ENCODE measurements at regions not wholly inside any gene's neighbourhood (a gene's known extent, or its start where the extent isn't known, plus 50 kb on each side); places are given as distances from the start of the nearest gene placed in this dataset.

GRCh38 chr12:127230843-127231260 lies 1036.1 kb upstream of the TMEM132C start:
- Mint-ChIP-seq H3K27ac (ENCODE audit: unreplicated experiment) (no peak overlapping the region), H3K36me3 (ENCODE audit: insufficient read depth, unreplicated experiment) (no peaks in the 10 kb centered on the region), H3K27me3 (ENCODE audit: unreplicated experiment) (no peaks in the 10 kb centered on the region), H3K4me3 (ENCODE audit: low read depth, unreplicated experiment) (no peak overlapping the region), H3K9me3 (ENCODE audit: low read depth, unreplicated experiment) (peaks cover 2% of the 10 kb centered on the region), H3K4me1 (ENCODE audit: low read depth, unreplicated experiment) (no peaks in the 10 kb centered on the region)
- intact Hi-C loops (cut with micrococcal nuclease; ENCODE audit: unreplicated experiment) = no loop called here
- BruUV-seq (replicated peaks) = no TSS peak
- TF ChIP-seq CTCF (IDR thresholded peaks at IDR 0.05; ENCODE audit: unreplicated experiment) = no peak
- CTCF ChIA-PET = no interaction called here
- no peak for DNase-seq

- no peak overlapping the region for H3K4me3 Mint-ChIP-seq (ENCODE audit: low read depth, unreplicated experiment)
- intact Hi-C loops (cut with micrococcal nuclease; ENCODE audit: unreplicated experiment) = no loop called here
- DNase-seq = no peak
- TF ChIP-seq CTCF (IDR thresholded peaks at IDR 0.05; ENCODE audit: unreplicated experiment) = no peak
- peaks cover 2% of the 10 kb centered on the region for H3K9me3 Mint-ChIP-seq (ENCODE audit: low read depth, unreplicated experiment)
- H3K27ac Mint-ChIP-seq (ENCODE audit: unreplicated experiment) = no peak overlapping the region
- no peaks in the 10 kb centered on the region for H3K36me3 Mint-ChIP-seq (ENCODE audit: insufficient read depth, unreplicated experiment)
- H3K4me1 Mint-ChIP-seq (ENCODE audit: low read depth, unreplicated experiment) = no peaks in the 10 kb centered on the region
- no peaks in the 10 kb centered on the region for H3K27me3 Mint-ChIP-seq (ENCODE audit: unreplicated experiment)
- CTCF ChIA-PET = no interaction called here
- BruUV-seq (replicated peaks) = no TSS peak
Observed at GRCh38 chr12:127231371-127231770, 1035.6 kb upstream of the TMEM132C start.

- TF ChIP-seq CTCF (IDR thresholded peaks at IDR 0.05; ENCODE audit: unreplicated experiment) = no peak
- intact Hi-C loops (cut with micrococcal nuclease; ENCODE audit: unreplicated experiment) = no loop called here
- no TSS peak for BruUV-seq (replicated peaks)
- H3K27ac Mint-ChIP-seq (ENCODE audit: unreplicated experiment) = no peak overlapping the region
- CTCF ChIA-PET = interaction anchor here (0.6 kb wide), 1 partner anchor 232 kb away, joined by 6 read pairs; no protein-coding TSS in a partner anchor
- H3K4me3 Mint-ChIP-seq (ENCODE audit: low read depth, unreplicated experiment) = no peak overlapping the region
- H3K27me3 Mint-ChIP-seq (ENCODE audit: unreplicated experiment) = no peaks in the 10 kb centered on the region
- no peaks in the 10 kb centered on the region for H3K36me3 Mint-ChIP-seq (ENCODE audit: insufficient read depth, unreplicated experiment)
- DNase-seq = no peak
- H3K9me3 Mint-ChIP-seq (ENCODE audit: low read depth, unreplicated experiment) = no peaks in the 10 kb centered on the region
- H3K4me1 Mint-ChIP-seq (ENCODE audit: low read depth, unreplicated experiment) = no peaks in the 10 kb centered on the region
Observed at GRCh38 chr12:127233016-127233415, 1034.0 kb upstream of the TMEM132C start.

- BruUV-seq (replicated peaks) = no TSS peak
- CTCF ChIA-PET = no interaction called here
- no peak for DNase-seq
- intact Hi-C loops (cut with micrococcal nuclease; ENCODE audit: unreplicated experiment) = no loop called here
- no peaks in the 10 kb centered on the region for H3K27me3 Mint-ChIP-seq (ENCODE audit: unreplicated experiment)
- H3K4me1 Mint-ChIP-seq (ENCODE audit: low read depth, unreplicated experiment) = no peaks in the 10 kb centered on the region
- no peak for TF ChIP-seq CTCF (IDR thresholded peaks at IDR 0.05; ENCODE audit: unreplicated experiment)
- no peak overlapping the region for H3K27ac Mint-ChIP-seq (ENCODE audit: unreplicated experiment)
- peaks cover 5% of the 10 kb centered on the region for H3K9me3 Mint-ChIP-seq (ENCODE audit: low read depth, unreplicated experiment)
- no peaks in the 10 kb centered on the region for H3K36me3 Mint-ChIP-seq (ENCODE audit: insufficient read depth, unreplicated experiment)
- no peak overlapping the region for H3K4me3 Mint-ChIP-seq (ENCODE audit: low read depth, unreplicated experiment)
Observed at GRCh38 chr12:127235761-127236160, 1031.2 kb upstream of the TMEM132C start.
